Peyer's patch (tissue), 4 donors: ENCODE measurements at regions not wholly inside any gene's neighbourhood (a gene's known extent, or its start where the extent isn't known, plus 50 kb on each side); places are given as distances from the start of the nearest gene placed in this dataset.

Experiments
- POLR2A ChIP-seq, 2 donors: fragments of 450-650 bp; IDR thresholded peaks; one replicate each; pipeline ENCODE4 v1.5.1; 2017; ENCODE audit warnings: antibody characterized with exemption in 2 of 2, mild to moderate bottlenecking in 2 of 2, moderate library complexity in 2 of 2
- TF ChIP-seq, protein P1 (sequence below), 6 experiments: fragments of 450-650 bp in 4 of 6; fragments of 200-600 bp in 2 of 6; sonication (generic) in 1 of 6; IDR thresholded peaks; one replicate each; pipeline ENCODE4 v1.5.1; 2017 to 2019; ENCODE audit warnings: antibody characterized with exemption in 6 of 6, mild to moderate bottlenecking in 3 of 6, moderate library complexity in 1 of 6

DNA sequence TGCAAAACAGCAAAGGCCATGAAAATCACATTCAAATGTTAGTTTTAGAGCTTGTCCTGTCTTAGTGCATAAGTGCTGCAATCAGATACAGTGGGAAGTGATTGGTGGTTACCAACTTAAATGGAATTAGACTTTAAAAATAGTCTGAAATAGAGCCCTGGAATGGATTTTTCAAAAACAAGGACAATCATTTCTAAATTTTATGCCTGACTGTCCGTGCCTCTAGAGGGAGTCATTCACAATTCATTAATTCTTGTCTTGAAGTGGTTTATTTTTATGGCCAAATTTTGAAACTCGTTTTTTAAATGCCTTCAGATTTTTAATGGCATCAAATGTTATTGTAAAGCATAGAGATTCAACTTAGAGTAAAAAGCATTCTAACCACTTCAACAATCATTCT, 561.8 kb upstream of the DAB2 start:
- TF ChIP-seq, protein P1, sequence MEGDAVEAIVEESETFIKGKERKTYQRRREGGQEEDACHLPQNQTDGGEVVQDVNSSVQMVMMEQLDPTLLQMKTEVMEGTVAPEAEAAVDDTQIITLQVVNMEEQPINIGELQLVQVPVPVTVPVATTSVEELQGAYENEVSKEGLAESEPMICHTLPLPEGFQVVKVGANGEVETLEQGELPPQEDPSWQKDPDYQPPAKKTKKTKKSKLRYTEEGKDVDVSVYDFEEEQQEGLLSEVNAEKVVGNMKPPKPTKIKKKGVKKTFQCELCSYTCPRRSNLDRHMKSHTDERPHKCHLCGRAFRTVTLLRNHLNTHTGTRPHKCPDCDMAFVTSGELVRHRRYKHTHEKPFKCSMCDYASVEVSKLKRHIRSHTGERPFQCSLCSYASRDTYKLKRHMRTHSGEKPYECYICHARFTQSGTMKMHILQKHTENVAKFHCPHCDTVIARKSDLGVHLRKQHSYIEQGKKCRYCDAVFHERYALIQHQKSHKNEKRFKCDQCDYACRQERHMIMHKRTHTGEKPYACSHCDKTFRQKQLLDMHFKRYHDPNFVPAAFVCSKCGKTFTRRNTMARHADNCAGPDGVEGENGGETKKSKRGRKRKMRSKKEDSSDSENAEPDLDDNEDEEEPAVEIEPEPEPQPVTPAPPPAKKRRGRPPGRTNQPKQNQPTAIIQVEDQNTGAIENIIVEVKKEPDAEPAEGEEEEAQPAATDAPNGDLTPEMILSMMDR (IDR thresholded peaks at IDR 0.05), result peak in 1 of 6 experiments; percentile 14
- no peak for TF ChIP-seq POLR2A (IDR thresholded peaks at IDR 0.05)
